Gastroesophageal sphincter (tissue), 3 donors: ENCODE measurements at regions not wholly inside any gene's neighbourhood (a gene's known extent, or its start where the extent isn't known, plus 50 kb on each side); places are given as distances from the start of the nearest gene placed in this dataset.

Source experiments
- CTCF ChIP-seq, 4 experiments: fragments of 200-600 bp in 2 of 4; fragments of 450-650 bp in 2 of 4; sonication (generic) in 1 of 4; IDR thresholded peaks; one replicate each; pipeline ENCODE4 v1.5.1; 2017 to 2019; ENCODE audit warnings: antibody characterized with exemption in 4 of 4, mild to moderate bottlenecking in 2 of 4, moderate library complexity in 2 of 4
- POLR2A ChIP-seq, 2 donors: fragments of 450-650 bp; IDR thresholded peaks; one replicate each; pipeline ENCODE4 v1.6.1; 2017; ENCODE audit warnings: antibody characterized with exemption in 2 of 2, mild to moderate bottlenecking in 2 of 2, moderate library complexity in 1 of 2
- POLR2AphosphoS5 ChIP-seq: sonication (generic); formaldehyde crosslinking; IDR thresholded peaks from one replicate; pipeline ENCODE4 v1.6.1; 2017; ENCODE audit warnings: antibody characterized with exemption

DNA sequence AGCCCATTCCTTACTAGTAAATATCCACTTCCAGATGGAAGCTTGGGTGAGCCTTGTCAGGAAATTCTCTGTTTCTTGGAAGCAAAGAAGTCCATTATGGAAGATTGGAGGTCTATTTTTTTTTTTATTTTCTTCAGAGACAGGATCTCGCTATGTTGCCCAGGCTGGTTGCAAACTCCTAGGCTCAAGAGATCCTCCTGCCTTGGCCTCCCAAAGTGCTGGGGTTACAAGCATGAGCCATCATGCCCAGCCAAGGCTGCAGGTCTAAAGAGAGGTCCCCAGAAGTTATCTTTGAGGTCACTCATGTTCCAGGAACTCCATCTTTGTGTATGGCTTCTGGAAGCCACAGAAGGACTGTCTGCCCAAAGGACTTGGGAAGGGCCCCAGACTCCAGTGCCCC lies 255.3 kb downstream of the LY86 start:
- no peak for TF ChIP-seq CTCF (IDR thresholded peaks at IDR 0.05)
- no peak for TF ChIP-seq POLR2A (IDR thresholded peaks at IDR 0.05)
- TF ChIP-seq POLR2AphosphoS5 = no peak
